ENCODE measurements at regions not wholly inside any gene's neighbourhood (a gene's known extent, or its start where the extent isn't known, plus 50 kb on each side); places are given as distances from the start of the nearest gene placed in this dataset.

DNA sequence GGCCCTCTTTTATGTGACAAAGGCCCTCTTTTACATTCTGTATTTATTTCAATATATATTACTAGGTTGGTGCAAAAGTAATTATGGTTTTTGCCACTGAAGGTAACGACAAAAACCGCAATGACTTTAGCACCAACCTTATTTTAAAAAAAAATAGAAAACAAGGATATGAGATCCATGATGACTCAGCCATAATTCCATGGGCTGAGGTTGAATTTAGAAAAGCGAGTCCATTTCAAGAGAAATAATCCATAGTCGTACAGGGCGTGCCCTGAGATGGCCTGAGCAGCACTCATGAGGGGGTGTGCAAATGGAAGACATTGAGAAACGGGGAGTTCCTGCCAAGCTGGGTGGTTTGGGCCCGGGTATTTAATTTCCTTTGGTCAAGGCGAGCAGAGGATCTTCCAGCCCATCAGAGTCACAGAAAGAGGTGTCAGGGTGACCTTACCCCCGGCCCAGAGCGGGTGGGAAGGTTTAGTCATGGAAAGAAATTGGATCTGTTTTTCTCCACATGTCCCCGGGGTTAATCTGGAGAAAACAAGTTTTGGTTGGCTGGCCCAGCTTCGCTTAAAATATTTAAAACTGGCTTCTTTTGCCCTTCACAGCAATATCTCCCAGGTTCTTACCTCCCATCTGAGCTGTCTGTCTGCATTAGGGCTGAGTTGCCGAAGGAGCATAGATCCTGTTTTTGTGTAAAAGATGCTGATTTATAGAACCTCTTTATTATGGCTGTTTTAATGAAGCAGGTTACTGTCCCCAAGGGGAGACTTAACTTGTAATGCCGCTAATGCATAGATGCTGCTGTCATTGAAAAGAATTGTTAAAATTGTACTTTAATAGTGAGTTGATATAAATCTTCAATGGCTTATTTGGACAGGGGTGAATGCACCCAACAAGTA, 255.6 kb downstream of the PREX1 start:
- no peak for DNase-seq (ENCODE audit: low spot score)

DNA sequence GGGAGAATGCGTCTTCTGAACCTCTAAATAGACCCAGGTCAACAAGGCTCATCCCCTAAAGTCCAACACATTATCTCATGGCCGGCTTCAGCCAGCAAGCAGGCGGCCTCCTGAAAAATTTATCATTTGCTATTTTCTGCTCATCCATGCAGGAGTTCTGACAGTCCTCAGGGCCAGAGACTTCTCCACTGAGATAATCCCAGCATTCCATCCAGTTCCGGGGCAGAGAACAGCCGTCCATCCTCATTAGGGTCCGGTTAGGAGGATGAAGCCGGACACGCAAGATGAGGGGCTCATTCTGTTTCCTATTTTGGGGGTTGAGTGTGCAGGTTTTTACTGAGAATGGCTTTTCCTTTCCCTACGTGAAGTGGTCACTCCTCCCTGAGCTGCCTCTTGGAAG, 258.1 kb downstream of the PREX1 start:
- no peak for DNase-seq (ENCODE audit: low spot score)

DNA sequence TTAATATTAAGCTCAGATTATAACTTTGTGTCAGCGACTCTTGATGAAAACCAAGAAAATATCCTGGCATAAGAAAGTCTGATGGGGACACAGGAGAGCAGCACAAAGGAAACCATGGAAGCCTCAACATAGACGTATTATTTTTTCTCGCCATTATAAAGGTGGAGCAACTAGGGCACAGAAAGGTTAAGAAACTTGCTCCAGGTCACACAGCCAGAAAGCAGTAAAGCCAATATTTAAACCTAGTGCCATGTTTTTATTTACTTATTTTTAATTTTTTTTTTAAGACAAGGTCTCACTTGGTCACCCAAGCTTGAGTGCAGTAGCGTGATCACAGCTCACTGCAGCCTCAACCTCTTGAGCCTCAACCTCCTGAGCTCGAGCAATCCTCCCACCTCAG, 259.3 kb downstream of the PREX1 start:
- no peak for DNase-seq (ENCODE audit: low spot score)

DNA sequence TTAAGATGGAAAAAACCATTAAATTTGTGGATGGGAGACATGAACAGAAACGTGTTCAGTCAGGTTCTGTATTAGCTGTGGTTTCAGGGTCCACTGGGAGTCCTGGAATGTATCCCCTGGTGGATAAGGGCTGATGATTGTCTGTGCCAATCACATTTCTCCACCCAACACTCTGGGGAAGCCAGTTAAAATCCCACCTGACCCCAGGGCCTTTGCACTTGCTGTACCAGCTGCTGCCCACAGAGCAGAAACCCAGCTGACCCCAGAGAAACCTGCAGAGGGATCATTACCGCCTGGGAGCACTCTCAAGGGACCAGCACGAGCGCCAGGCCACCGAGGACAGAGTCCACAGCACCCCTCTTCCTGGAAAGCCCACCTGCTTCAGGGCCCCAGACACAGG, 260.7 kb downstream of the PREX1 start:
- DNase-seq (ENCODE audit: low spot score) = no peak

DNA sequence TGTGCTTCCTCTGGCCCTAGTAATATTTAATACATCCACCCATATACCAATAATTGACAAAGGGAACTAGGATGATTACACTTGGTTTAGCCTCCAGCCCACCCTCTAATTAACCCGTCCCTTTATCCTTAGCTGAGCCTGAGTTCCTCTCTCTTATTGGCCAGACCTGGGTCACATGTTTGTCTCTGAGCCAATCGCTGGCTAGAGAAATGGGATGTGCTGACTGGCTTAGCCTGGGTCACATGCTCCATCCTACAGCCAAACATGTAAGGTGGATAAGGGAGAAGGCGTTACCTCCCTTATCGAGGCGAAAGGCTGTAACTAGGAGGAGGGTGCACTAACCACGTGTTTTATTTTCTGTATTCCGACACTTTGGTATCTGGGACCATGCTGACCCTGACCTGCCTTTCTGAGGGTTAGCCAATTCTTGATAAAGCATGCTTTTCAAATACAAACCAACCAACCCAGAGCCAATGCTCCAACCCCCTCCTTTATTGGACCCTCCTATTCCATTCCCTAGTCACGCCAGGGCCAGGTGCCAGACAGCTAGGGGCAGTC, 262.7 kb downstream of the PREX1 start:
- DNase-seq (ENCODE audit: low spot score) = no peak

- DNase-seq (ENCODE audit: low spot score) = no peak
Observed at GRCh38 chr20:48563191-48563870, 264.5 kb downstream of the PREX1 start.

GRCh38 chr20:48562586-48563116, 265.1 kb downstream of the PREX1 start:
- DNase-seq (ENCODE audit: low spot score) = no peak

- no peak for DNase-seq (ENCODE audit: low spot score)
Observed at GRCh38 chr20:48558906-48559305, 268.9 kb downstream of the PREX1 start.

DNA sequence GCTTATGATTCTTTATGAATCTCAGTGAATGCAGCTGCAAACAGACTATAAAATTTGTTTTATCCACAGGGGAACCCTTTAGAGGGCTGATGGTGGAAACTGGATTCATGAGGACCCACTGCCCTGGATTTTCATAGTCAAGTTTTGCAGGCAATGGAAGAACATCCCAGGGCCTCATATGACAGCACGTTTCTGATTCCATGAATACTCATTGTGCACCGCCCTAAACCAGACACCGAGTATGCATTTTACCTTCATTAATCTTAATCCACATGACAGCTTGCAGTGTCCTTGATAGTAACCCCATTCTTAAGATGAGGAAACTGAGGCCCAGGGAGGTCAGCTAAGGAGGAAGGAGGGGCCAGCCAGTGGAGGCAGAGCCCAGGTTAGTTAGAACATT, 270.4 kb downstream of the PREX1 start:
- no peak for DNase-seq (ENCODE audit: low spot score)

- no peak for DNase-seq (ENCODE audit: low spot score)
Observed at GRCh38 chr20:48556956-48557355, 270.8 kb downstream of the PREX1 start.

DNA sequence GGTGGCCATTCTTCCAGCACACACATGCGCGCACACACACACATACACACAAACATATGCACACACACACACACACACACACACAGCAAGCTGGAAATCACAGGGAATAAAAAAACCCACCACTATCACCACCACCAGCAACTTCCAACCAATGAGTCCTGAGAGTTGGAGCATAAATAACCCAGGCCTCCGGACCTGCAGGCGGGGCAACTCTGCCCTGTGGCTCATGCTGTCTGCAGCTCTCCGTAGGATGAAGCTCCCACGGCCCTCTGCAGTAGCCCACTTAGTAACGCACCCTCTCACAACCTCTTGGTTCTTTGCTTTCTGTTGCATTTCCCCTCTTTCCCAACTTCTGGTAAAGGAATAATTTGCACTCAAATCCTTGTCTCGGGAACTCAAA, 275.2 kb downstream of the PREX1 start:
- no peak for DNase-seq (ENCODE audit: low spot score)

- no peak for DNase-seq (ENCODE audit: low spot score)
Observed at GRCh38 chr20:48550814-48551213, 277.0 kb downstream of the PREX1 start.

DNA sequence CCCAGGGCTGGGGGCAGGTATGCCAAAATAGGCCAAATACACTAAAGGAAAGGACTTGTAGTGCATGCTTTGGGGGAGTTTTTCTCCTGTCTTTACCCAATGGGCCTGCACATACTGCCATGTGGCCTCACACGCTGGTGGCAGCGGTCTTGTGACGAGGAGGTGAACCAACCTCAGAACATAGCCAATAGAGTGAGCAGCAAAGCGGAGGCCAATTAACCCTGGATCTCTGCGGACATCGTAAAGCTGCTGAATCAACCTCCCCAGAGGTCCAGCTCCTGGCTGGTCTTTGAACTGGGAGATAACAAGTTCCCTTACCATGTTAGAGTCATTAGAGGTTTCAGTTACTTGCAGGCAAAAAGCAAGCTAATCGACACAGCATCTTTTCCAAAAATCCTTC, 280.1 kb downstream of the PREX1 start:
- DNase-seq (ENCODE audit: low spot score) = no peak

DNA sequence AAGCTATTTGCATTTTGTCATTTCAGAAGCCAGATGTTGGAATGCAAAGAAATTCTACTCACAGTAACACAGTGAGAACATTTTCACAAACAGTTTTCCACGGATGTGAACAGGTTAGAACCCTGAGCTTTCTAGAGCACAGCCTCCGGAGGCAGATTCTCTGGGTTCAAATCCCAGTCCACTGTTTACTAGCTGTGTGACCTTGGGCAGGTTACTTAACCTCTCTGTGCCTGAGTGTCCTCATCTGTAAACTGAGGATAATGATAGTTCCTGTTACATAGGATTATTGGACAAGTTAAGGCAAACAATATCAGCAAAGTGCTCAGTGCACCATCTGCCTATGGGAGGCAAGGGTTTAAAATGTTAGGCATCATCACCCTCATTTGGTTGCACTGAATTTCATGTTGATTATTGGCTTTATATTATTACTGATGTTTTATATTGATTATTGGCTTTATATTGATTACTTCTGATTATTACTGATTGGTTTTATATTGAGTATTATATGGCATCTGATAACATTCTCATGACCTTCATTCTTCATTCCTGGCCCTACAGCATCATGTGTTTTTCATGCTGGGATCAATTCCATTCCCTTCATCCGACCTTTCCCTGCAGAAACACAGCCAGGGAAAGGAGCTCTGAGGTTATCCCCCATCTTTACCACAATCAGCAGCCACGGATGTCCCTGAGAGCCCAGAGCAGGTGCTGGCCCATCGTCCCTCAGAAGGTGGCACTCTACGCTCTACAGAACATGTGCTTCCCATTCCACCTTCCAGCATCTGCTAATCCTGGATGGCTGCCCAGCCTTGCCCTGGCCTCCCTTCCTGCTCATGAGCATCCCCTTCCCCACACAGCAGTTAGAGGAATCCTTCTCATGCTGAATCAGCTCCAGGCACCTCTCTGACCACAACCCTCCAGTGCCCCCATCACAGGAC, 283.1 kb downstream of the PREX1 start:
- no peak for DNase-seq (ENCODE audit: low spot score)

GRCh38 chr20:48541581-48542071, 286.2 kb downstream of the PREX1 start:
- no peak for DNase-seq (ENCODE audit: low spot score)

- DNase-seq (ENCODE audit: low spot score) = no peak
Observed at GRCh38 chr20:48538856-48539255, 288.9 kb downstream of the PREX1 start.

GRCh38 chr20:48538058-48538825, 289.6 kb downstream of the PREX1 start:
- no peak for DNase-seq (ENCODE audit: low spot score)

GRCh38 chr20:48536206-48536605, 291.6 kb downstream of the PREX1 start:
- DNase-seq (ENCODE audit: low spot score) = no peak

- DNase-seq (ENCODE audit: low spot score) = no peak
Observed at GRCh38 chr20:48535556-48535955, 292.2 kb downstream of the PREX1 start.

GRCh38 chr20:48532028-48532427, 295.8 kb downstream of the PREX1 start:
- DNase-seq (ENCODE audit: low spot score) = no peak

DNA sequence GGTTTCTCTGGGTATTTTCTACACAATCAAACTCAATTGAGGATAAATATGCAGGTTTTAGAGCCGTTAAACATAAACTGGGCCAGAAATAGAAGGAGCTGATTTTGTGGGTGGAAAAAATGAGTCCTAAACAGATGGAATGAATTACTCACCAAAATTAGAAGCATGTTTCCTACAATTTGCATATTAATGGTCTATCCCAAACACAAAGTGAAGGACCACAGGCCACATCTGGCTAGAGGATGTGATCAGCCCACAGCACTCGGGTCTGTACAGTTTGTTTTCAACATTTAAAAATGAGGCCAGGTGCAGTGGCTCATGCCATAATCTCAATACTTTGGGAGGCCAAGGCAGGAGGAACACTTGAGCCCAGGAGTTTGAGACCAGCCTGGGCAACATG, 296.3 kb downstream of the PREX1 start:
- DNase-seq (ENCODE audit: low spot score) = no peak
